HuH-7.5 (cell line): ENCODE measurements at regions not wholly inside any gene's neighbourhood (a gene's known extent, or its start where the extent isn't known, plus 50 kb on each side); places are given as distances from the start of the nearest gene placed in this dataset.

Experiments
- DNase-seq: peaks from one replicate; pipeline ENCODE4 v3.0.0; 2011; ENCODE audit warnings: low spot score

DNA sequence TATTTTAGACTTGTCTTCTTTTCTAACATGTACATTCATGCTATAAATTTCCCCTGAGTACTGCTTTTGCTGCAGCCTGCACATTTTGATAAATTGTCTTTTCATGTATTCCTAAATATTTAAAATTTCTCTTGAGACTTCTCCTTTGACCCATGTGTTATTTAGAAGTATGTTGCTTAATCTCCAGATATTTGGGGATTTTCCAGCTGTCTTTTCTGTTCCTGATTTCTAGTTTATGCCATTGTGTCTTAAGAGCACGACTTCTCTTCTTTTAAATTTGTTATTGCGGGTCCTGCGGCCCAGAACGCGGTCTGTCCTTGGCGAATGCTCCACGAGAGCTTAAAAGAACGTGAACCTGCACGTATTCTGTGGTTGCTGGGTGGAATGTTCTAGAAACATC, 136.4 kb downstream of the KIF26A start:
- no peak for DNase-seq

GRCh38 chr14:104277416-104278213, 139.2 kb downstream of the KIF26A start:
- no peak for DNase-seq

DNA sequence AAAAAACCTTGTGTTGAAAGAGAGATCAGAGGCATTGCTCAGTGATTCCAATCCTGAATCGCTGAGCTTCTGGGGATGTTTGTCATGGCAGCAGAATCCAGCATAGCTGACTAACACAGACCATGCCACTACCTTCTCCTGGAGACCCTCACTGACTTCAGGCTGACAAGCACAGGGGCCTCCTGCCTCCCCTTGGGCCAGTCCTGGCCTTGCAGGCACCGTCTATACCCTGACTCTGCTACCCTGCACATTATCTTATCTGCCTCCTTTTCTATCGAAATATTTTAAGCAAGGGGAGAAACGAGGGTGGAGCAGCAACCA, 139.8 kb downstream of the KIF26A start:
- no peak for DNase-seq

DNA sequence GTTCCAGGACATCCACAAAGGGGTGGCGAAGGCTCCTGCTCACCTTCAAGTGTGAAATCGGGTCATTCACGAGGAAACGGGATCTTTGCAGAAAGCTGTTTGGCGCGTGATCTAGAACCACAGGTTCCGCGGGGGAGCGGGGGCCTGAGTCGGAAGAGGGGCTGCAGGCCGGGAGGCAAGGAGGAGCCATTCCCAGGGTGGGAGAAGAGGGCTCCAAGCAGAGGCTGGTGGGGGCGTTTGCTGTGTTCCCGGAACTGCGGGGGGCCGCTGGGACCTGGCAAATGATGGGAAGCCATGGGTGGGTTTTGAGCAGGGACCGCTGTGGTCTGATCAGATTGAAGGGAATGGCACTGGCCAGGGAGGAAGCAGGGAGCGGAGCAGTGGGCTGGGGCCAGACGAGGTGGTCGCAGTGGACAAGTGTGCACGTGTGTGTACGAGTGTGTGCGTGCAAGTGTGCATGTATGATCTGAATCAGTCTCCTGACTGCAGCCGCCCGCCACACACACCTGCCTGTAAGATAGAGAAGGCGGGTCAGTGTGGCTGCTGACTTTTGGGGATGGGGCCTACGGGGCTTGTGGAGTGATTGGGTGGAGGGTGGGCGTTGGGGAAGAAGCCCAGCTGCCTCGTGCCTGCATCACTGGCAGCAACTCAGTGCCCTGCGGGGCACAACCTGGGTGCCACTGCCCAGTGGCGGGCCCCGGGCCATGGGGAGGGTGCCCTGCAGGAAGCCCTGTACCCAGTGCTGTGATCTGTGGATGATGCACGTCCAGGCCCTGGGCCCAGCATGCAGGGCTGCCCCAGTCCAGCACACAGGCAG, 141.9 kb downstream of the KIF26A start:
- DNase-seq = no peak

DNA sequence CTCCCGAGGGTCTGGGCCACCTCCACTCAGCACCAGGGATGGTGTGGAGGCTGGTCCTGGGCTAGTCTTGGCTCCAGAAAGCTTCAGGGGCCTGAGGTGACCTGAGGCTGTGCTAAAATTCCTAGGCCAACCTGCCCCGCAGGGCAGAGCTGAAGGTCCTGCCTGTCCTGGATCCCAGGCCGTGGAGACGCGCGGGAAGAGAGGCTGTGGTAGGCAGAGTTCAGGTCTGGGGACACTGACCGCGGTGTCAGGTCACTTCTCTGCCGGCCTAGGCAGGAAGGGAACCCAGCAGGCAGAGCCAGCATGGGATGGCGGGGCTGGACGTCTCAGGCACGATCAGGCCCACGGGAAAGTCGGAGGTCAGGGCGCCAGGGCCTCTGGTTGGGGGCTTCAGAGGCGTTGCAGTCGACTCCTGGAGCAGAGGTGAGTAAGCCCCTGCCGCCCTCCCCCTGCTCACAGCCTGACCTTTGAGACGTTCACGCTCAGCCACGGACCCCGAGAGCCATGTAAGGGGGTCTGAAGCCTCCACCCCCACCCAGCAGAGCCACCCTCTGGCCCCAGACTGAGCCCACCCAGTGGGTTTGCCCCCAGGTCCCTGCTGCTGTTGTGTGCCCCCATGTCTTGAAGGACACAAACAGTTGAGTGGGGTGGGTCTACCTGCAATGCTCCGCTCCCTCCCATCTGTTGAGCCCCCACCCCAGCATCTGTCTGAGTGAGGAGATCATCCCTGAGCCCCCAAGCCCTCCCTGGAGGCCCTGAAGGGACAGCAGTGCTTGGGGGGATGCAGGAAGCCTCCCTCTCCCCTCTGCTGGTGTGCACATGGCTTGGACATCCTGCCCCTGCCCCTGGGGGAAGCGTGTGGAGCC, 142.7 kb downstream of the KIF26A start:
- DNase-seq = no peak

DNA sequence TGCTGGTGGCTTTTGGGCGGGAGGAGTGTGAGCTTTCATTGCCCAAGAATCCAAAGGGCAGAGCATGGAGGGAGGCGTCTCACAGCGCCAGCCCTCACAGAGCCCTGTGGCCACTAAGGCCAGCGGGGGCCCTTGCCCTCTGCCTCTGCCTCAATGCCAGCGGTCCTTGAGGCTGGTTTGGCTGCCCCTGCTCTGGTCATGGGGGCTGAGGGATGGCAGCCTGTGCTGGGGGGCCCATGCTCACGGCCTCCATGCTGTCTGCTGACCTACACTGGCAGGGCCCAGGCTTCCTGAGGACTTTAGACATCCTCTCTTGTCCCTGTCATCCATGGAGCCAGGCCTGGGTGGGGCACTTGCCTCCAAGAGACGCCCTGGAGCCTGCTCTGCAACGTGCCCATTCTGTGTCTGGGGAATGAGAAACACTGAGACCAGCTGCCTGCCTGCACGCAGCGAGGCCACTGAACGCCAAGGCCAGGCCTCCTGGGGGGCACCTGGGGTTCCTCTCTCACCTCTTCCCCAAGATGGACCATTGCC, 143.4 kb downstream of the KIF26A start:
- no peak for DNase-seq

- DNase-seq = no peak
Measured at GRCh38 chr14:104282332-104283196, 144.2 kb downstream of the KIF26A start.

- no peak for DNase-seq
Measured at GRCh38 chr14:104283197-104284106, 145.1 kb downstream of the KIF26A start.

DNA sequence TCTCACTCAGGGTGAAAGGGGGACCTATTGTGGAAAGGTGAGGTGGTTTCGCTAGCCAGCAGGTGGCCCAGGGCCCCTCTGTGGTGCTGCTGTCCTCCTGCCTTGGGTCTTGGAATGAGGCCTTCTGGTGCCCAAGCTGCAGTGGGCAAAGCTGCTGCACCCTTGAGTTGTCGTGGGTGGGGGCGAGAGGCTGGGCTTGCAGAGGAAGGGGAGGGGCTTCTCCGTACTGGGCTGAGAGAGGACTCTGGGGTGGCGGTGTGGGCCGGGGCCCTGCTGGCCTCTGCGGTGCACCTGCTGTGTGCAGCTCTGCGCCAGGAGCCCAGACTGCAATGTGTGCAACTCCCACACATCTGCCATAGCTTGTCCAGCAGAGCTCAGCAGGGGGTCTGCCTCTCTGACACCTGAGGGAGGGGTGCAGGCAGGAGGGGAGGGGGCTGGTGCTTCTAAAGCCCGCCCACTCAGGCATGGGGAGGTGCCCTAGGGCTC, 145.8 kb downstream of the KIF26A start:
- DNase-seq = no peak

GRCh38 chr14:104284636-104285507, 146.5 kb downstream of the KIF26A start:
- DNase-seq = no peak

GRCh38 chr14:104285508-104285840, 147.1 kb downstream of the KIF26A start:
- no peak for DNase-seq

DNA sequence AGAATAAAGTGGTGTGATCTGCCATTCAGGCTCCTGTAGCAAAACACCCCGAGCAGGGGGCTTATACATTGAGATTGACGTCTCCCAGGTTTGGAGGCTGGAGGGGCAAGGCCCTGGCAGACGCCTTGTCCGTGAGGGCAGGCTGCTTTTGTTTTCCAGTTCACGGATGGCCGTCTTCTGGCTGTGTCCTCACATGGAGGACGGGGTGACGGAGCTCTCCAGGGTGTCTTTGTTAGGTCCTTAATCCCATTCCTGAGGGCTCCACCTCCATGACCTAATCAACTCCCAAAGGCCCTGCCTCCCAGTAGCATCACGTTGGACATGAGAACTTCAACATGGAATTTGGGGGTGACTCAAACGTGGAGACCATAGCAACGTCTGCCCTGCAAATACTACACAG, 147.7 kb downstream of the KIF26A start:
- DNase-seq = no peak

GRCh38 chr14:104286496-104286895, 148.1 kb downstream of the KIF26A start:
- DNase-seq = no peak

DNA sequence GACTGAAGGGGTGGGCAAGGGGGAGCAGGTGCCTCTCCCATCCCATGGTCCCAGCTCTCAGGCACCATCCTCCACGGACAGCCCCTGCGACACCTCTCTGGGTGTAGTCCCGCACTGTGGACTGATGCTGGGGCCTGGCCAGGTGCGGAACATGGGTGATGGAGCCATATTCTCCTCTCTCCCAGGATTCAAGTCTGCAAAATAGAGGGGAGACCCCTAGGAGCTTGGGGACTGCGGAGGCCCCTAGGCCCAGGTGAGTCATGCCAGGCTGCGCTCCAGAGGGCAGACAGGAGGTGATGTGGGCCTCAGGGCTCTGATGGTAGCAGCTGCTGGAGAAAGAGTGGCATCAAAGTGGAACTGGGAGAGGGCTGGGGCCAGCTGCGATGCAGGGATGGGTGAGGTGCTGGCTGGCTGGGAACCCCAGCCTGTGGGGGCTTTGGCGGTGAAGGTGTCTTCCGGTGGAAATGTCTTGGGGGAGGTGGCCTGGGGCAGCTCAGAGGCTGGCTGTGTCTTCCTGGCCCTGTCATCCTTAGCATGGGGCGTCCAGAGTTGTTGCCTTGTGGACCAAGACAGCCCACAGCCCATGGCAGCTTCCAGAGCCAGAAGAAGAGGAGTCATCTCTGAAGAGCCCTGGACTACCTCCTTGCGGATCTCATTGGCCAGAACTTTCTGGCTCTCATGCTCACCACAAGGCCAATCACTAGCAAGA, 149.1 kb downstream of the KIF26A start:
- no peak for DNase-seq

GRCh38 chr14:104288272-104288671, 149.9 kb downstream of the KIF26A start:
- DNase-seq = no peak

DNA sequence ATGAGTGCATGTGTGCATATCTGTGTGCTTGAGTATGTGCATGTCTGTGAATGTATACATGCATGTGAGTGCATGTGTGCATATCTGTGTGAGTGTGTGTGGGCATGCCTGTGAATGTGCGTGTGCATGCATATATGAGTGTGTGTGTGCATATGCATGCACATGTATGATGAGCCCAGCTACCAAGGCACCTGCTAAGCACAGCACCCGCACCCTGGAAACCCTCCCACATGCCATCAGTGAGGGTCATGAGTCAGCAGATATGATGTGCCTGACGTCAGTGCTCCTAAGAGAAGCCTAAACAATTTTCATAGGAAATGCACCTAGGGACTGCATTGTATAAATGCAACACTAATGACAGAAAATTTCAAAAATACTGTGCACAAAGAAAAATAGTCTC, 151.1 kb downstream of the KIF26A start:
- no peak for DNase-seq

DNA sequence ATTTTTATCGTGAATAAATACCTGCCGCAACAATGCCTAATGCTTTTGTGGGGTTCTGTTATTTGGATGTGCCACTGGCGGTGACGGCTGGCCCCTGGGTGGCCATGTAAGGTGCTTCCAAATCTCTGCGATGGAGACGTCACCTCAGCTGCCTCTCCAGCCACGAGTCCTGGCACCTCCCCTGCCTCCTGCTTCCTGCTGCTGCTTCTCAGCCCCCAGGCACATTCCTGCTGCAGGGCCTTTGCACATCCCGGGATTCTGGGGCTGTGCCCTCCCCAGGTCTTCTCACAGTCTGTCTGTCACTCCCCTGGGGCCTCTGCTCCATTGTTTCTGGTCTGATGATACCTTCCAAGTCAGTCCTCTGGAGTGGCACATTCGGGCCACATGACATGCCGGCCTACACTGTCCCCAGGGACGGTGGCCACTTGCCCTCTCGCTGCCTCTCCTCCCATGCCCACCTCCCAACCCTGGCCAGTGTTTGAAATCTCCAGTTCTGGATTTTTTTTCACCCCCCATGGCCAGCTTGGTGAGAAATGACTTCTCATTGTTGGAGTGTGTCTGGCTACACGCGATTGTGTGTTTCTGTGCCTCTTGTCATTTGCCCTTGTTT, 151.8 kb downstream of the KIF26A start:
- no peak for DNase-seq

- no peak for DNase-seq
Measured at GRCh38 chr14:104290756-104291122, 152.4 kb downstream of the KIF26A start.
